Stimulated activated effector memory CD8-positive, alpha-beta T cell treated with anti-CD3 and anti-CD28 coated beads, Interleukin-12 subunit alpha, Interleukin-12 subunit beta, amount 100 ng/mL, for 72 hours (primary cell): ENCODE measurements at regions not wholly inside any gene's neighbourhood (a gene's known extent, or its start where the extent isn't known, plus 50 kb on each side); places are given as distances from the start of the nearest gene placed in this dataset.

Experiments used
- ATAC-seq: fragments of 150-1000 bp; cut with Tn5 transposase; 2 replicates; pipeline ENCODE4 v1.10.0; 2021
- DNase-seq, 2 donors: peaks; one replicate each; pipeline ENCODE4 v3.0.0; 2021 to 2022; ENCODE audit warnings: low spot score in 2 of 2
- H3K27ac Mint-ChIP-seq: one replicate; pipeline ENCODE4 v1.8.0; 2022; ENCODE audit warnings: mild to moderate bottlenecking, mixed read lengths
- H3K36me3 Mint-ChIP-seq: one replicate; pipeline ENCODE4 v1.8.0; 2022; ENCODE audit warnings: mild to moderate bottlenecking, mixed read lengths
- H3K4me1 Mint-ChIP-seq: one replicate; pipeline ENCODE4 v1.8.0; 2022; ENCODE audit warnings: mixed read lengths
- H3K4me3 Mint-ChIP-seq: one replicate; pipeline ENCODE4 v1.8.0; 2022; ENCODE audit warnings: mild to moderate bottlenecking, mixed read lengths
- H3K9me3 Mint-ChIP-seq: one replicate; pipeline ENCODE4 v1.8.0; 2022; ENCODE audit warnings: mixed read lengths

GRCh38 chr11:19345848-19346681, 105.3 kb upstream of the E2F8 start:
- H3K36me3 Mint-ChIP-seq, result no peaks in the 10 kb centered on the region
- no peak overlapping the region for H3K27ac Mint-ChIP-seq
- DNase-seq (no peak), ATAC-seq (peak; percentile 23)
- H3K4me1 Mint-ChIP-seq, result peaks cover 14% of the 10 kb centered on the region
- H3K4me3 Mint-ChIP-seq, result peak overlapping the region; percentile 25
- H3K9me3 Mint-ChIP-seq, result no peaks in the 10 kb centered on the region

- Mint-ChIP-seq H3K4me3 (peak overlapping the region; percentile 25), H3K27ac (no peak overlapping the region), H3K4me1 (peaks cover 14% of the 10 kb centered on the region), H3K9me3 (no peaks in the 10 kb centered on the region), H3K36me3 (no peaks in the 10 kb centered on the region)
- ATAC-seq (peak; percentile 31), DNase-seq (no peak)
Measured at GRCh38 chr11:19345519-19345847, 104.7 kb upstream of the E2F8 start.

GRCh38 chr11:19344661-19345518, 104.1 kb upstream of the E2F8 start:
- Mint-ChIP-seq H3K4me3 (peak overlapping the region; percentile 25), H3K9me3 (no peaks in the 10 kb centered on the region), H3K27ac (no peak overlapping the region), H3K36me3 (no peaks in the 10 kb centered on the region), H3K4me1 (peaks cover 14% of the 10 kb centered on the region)
- ATAC-seq (peak; percentile 33), DNase-seq (no peak)

- Mint-ChIP-seq H3K27ac (no peak overlapping the region), H3K4me3 (no peak overlapping the region), H3K36me3 (no peaks in the 10 kb centered on the region), H3K9me3 (no peaks in the 10 kb centered on the region), H3K4me1 (peaks cover 14% of the 10 kb centered on the region)
- DNase-seq, result no peak
- no peak for ATAC-seq
Measured at GRCh38 chr11:19342036-19342435, 101.3 kb upstream of the E2F8 start.

- Mint-ChIP-seq H3K27ac (no peak overlapping the region), H3K4me1 (no peaks in the 10 kb centered on the region), H3K9me3 (no peaks in the 10 kb centered on the region), H3K36me3 (no peaks in the 10 kb centered on the region), H3K4me3 (no peak overlapping the region)
- DNase-seq, result no peak
- ATAC-seq, result no peak
Measured at GRCh38 chr11:19338375-19338774, 97.6 kb upstream of the E2F8 start.

GRCh38 chr11:19337779-19338178, 97.0 kb upstream of the E2F8 start:
- Mint-ChIP-seq H3K4me1 (no peaks in the 10 kb centered on the region), H3K36me3 (no peaks in the 10 kb centered on the region), H3K27ac (no peak overlapping the region), H3K9me3 (no peaks in the 10 kb centered on the region), H3K4me3 (no peak overlapping the region)
- no peak for DNase-seq
- no peak for ATAC-seq

GRCh38 chr11:19336331-19336730, 95.6 kb upstream of the E2F8 start:
- no peaks in the 10 kb centered on the region for H3K9me3 Mint-ChIP-seq
- no peaks in the 10 kb centered on the region for H3K4me1 Mint-ChIP-seq

GRCh38 chr11:19332476-19332875, 91.7 kb upstream of the E2F8 start:
- no peaks in the 10 kb centered on the region for H3K4me1 Mint-ChIP-seq
- no peak overlapping the region for H3K4me3 Mint-ChIP-seq
- no peak overlapping the region for H3K27ac Mint-ChIP-seq
- DNase-seq, result no peak
- H3K9me3 Mint-ChIP-seq, result no peaks in the 10 kb centered on the region
- ATAC-seq, result peak; percentile 24
- H3K36me3 Mint-ChIP-seq, result no peaks in the 10 kb centered on the region

More at GRCh38 chr11:19336331-19336730, 95.6 kb upstream of the E2F8 start:
- Mint-ChIP-seq H3K36me3 (no peaks in the 10 kb centered on the region), H3K27ac (no peak overlapping the region), H3K4me3 (no peak overlapping the region)
- DNase-seq, result no peak
- no peak for ATAC-seq

GRCh38 chr11:19330416-19330815, 89.7 kb upstream of the E2F8 start:
- Mint-ChIP-seq H3K4me1 (no peaks in the 10 kb centered on the region), H3K4me3 (no peak overlapping the region), H3K36me3 (no peaks in the 10 kb centered on the region), H3K27ac (no peak overlapping the region), H3K9me3 (no peaks in the 10 kb centered on the region)
- no peak for ATAC-seq
- no peak for DNase-seq

- Mint-ChIP-seq H3K4me1 (no peaks in the 10 kb centered on the region), H3K36me3 (no peaks in the 10 kb centered on the region), H3K9me3 (no peaks in the 10 kb centered on the region), H3K27ac (no peak overlapping the region), H3K4me3 (no peak overlapping the region)
- ATAC-seq (no peak), DNase-seq (no peak)
Measured at GRCh38 chr11:19329970-19330369, 89.2 kb upstream of the E2F8 start.

GRCh38 chr11:19328586-19329311, 88.0 kb upstream of the E2F8 start:
- Mint-ChIP-seq H3K36me3 (no peaks in the 10 kb centered on the region), H3K4me3 (no peak overlapping the region), H3K27ac (no peak overlapping the region), H3K9me3 (no peaks in the 10 kb centered on the region), H3K4me1 (no peaks in the 10 kb centered on the region)
- ATAC-seq (no peak), DNase-seq (no peak)

GRCh38 chr11:19327280-19327679, 86.5 kb upstream of the E2F8 start:
- Mint-ChIP-seq H3K4me1 (no peaks in the 10 kb centered on the region), H3K9me3 (no peaks in the 10 kb centered on the region), H3K36me3 (no peaks in the 10 kb centered on the region), H3K27ac (no peak overlapping the region), H3K4me3 (no peak overlapping the region)
- ATAC-seq (no peak), DNase-seq (no peak)

GRCh38 chr11:19326499-19326898, 85.8 kb upstream of the E2F8 start:
- no peak for DNase-seq
- Mint-ChIP-seq H3K9me3 (no peaks in the 10 kb centered on the region), H3K4me1 (no peaks in the 10 kb centered on the region)

GRCh38 chr11:19323502-19323901, 82.8 kb upstream of the E2F8 start:
- no peaks in the 10 kb centered on the region for H3K36me3 Mint-ChIP-seq
- H3K4me3 Mint-ChIP-seq, result no peak overlapping the region
- H3K9me3 Mint-ChIP-seq, result no peaks in the 10 kb centered on the region
- no peak overlapping the region for H3K27ac Mint-ChIP-seq
- DNase-seq, result no peak
- ATAC-seq, result no peak
- H3K4me1 Mint-ChIP-seq, result no peaks in the 10 kb centered on the region

More at GRCh38 chr11:19326499-19326898, 85.8 kb upstream of the E2F8 start:
- Mint-ChIP-seq H3K4me3 (no peak overlapping the region), H3K27ac (no peak overlapping the region), H3K36me3 (no peaks in the 10 kb centered on the region)
- no peak for ATAC-seq

- H3K27ac Mint-ChIP-seq, result no peak overlapping the region
- H3K4me1 Mint-ChIP-seq, result no peaks in the 10 kb centered on the region
- ATAC-seq (no peak), DNase-seq (no peak)
- H3K36me3 Mint-ChIP-seq, result no peaks in the 10 kb centered on the region
- H3K9me3 Mint-ChIP-seq, result no peaks in the 10 kb centered on the region
- H3K4me3 Mint-ChIP-seq, result no peak overlapping the region
Measured at GRCh38 chr11:19321351-19321750, 80.6 kb upstream of the E2F8 start.
